ENCODE measurements at regions not wholly inside any gene's neighbourhood (a gene's known extent, or its start where the extent isn't known, plus 50 kb on each side); places are given as distances from the start of the nearest gene placed in this dataset.

- no peak for TF ChIP-seq CTCF (IDR thresholded peaks at IDR 0.05; ENCODE audit: extremely low read depth, low read depth, low read length)
- no peak overlapping the region for H2AFZ ChIP-seq (ENCODE audit: low read length)
- DNase-seq (ENCODE audit: insufficient read length, low spot score, missing footprints), result no peak
Observed at GRCh38 chr1:82086739-82087138, 286.0 kb downstream of the ADGRL2 start.

GRCh38 chr1:82079607-82080006 is 278.9 kb downstream of the ADGRL2 start:
- no peak overlapping the region for H2AFZ ChIP-seq (ENCODE audit: low read length)
- no peaks in the 10 kb centered on the region for H3K36me3 ChIP-seq (ENCODE audit: insufficient read depth, low read length)
- no peaks in the 10 kb centered on the region for H3K79me2 ChIP-seq (ENCODE audit: insufficient read depth, low read length)
- no peaks in the 10 kb centered on the region for H3K4me1 ChIP-seq (ENCODE audit: insufficient read depth, low read length)
- H3K4me2 ChIP-seq (ENCODE audit: insufficient read depth, low read length), result no peak overlapping the region
- H4K20me1 ChIP-seq (ENCODE audit: insufficient read depth, low read length), result no peaks in the 10 kb centered on the region
- H3K27me3 ChIP-seq (ENCODE audit: insufficient read depth, low read length), result no peaks in the 10 kb centered on the region
- DNase-seq (ENCODE audit: insufficient read length, low spot score, missing footprints), result no peak
- TF ChIP-seq CTCF (IDR thresholded peaks at IDR 0.05; ENCODE audit: extremely low read depth, low read depth, low read length), result no peak
- no peak overlapping the region for H3K27ac ChIP-seq (ENCODE audit: low read depth, low read length)
- no peak overlapping the region for H3K4me3 ChIP-seq (ENCODE audit: insufficient read depth, low read length)
- no peaks in the 10 kb centered on the region for H3K9me3 ChIP-seq (ENCODE audit: low read depth, low read length)

More at GRCh38 chr1:82086739-82087138, 286.0 kb downstream of the ADGRL2 start:
- Histone ChIP-seq H3K4me1 (ENCODE audit: insufficient read depth, low read length) (no peaks in the 10 kb centered on the region), H3K4me3 (ENCODE audit: insufficient read depth, low read length) (no peak overlapping the region), H3K27ac (ENCODE audit: low read depth, low read length) (no peak overlapping the region), H3K4me2 (ENCODE audit: insufficient read depth, low read length) (no peak overlapping the region), H3K79me2 (ENCODE audit: insufficient read depth, low read length) (no peaks in the 10 kb centered on the region), H3K9me3 (ENCODE audit: low read depth, low read length) (no peaks in the 10 kb centered on the region), H4K20me1 (ENCODE audit: insufficient read depth, low read length) (no peaks in the 10 kb centered on the region), H3K36me3 (ENCODE audit: insufficient read depth, low read length) (no peaks in the 10 kb centered on the region), H3K27me3 (ENCODE audit: insufficient read depth, low read length) (no peaks in the 10 kb centered on the region)

GRCh38 chr1:82073659-82074058 is 272.9 kb downstream of the ADGRL2 start:
- DNase-seq (ENCODE audit: insufficient read length, low spot score, missing footprints), result no peak
- Histone ChIP-seq H3K4me1 (ENCODE audit: insufficient read depth, low read length) (no peaks in the 10 kb centered on the region), H3K9me3 (ENCODE audit: low read depth, low read length) (no peaks in the 10 kb centered on the region), H3K36me3 (ENCODE audit: insufficient read depth, low read length) (no peaks in the 10 kb centered on the region), H3K27me3 (ENCODE audit: insufficient read depth, low read length) (no peaks in the 10 kb centered on the region), H3K4me3 (ENCODE audit: insufficient read depth, low read length) (no peak overlapping the region), H3K79me2 (ENCODE audit: insufficient read depth, low read length) (no peaks in the 10 kb centered on the region), H4K20me1 (ENCODE audit: insufficient read depth, low read length) (no peaks in the 10 kb centered on the region), H3K4me2 (ENCODE audit: insufficient read depth, low read length) (no peak overlapping the region), H2AFZ (ENCODE audit: low read length) (no peak overlapping the region), H3K27ac (ENCODE audit: low read depth, low read length) (no peak overlapping the region)
- no peak for TF ChIP-seq CTCF (IDR thresholded peaks at IDR 0.05; ENCODE audit: extremely low read depth, low read depth, low read length)

- no peak for DNase-seq (ENCODE audit: insufficient read length, low spot score, missing footprints)
- Histone ChIP-seq H3K4me3 (ENCODE audit: insufficient read depth, low read length) (no peak overlapping the region), H3K27me3 (ENCODE audit: insufficient read depth, low read length) (no peaks in the 10 kb centered on the region), H4K20me1 (ENCODE audit: insufficient read depth, low read length) (no peaks in the 10 kb centered on the region), H3K27ac (ENCODE audit: low read depth, low read length) (no peak overlapping the region), H3K79me2 (ENCODE audit: insufficient read depth, low read length) (no peaks in the 10 kb centered on the region), H3K9me3 (ENCODE audit: low read depth, low read length) (no peaks in the 10 kb centered on the region), H2AFZ (ENCODE audit: low read length) (no peak overlapping the region), H3K36me3 (ENCODE audit: insufficient read depth, low read length) (no peaks in the 10 kb centered on the region), H3K4me1 (ENCODE audit: insufficient read depth, low read length) (no peaks in the 10 kb centered on the region), H3K4me2 (ENCODE audit: insufficient read depth, low read length) (no peak overlapping the region)
- TF ChIP-seq CTCF (IDR thresholded peaks at IDR 0.05; ENCODE audit: extremely low read depth, low read depth, low read length), result no peak
Observed at GRCh38 chr1:82073071-82073470, 272.3 kb downstream of the ADGRL2 start.
